ENCODE measurements at regions not wholly inside any gene's neighbourhood (a gene's known extent, or its start where the extent isn't known, plus 50 kb on each side); places are given as distances from the start of the nearest gene placed in this dataset.

DNA sequence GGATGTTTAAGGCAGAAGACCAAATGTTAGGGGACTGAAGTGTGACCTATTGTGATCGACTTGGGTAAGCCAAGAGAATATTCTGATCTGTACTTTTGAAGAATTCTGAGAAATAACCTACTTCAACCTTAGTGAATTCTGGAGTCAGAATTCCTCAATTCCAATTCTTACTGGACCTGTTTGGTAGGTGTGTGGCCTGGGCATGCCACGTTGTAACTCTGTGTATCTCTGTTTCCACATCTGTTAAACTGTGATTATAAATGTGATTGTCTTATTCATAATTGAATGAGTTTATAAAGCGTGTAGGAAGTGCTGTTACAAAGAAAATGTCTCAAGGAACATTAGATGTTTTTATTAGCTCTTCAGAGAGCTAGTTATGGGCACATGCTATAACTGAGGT, 64.5 kb downstream of the TUSC1 start:
- no peak overlapping the region for H3K27ac ChIP-seq
- no peak for TF ChIP-seq ZFX (IDR thresholded peaks at IDR 0.05)
- TF ChIP-seq, protein P1, sequence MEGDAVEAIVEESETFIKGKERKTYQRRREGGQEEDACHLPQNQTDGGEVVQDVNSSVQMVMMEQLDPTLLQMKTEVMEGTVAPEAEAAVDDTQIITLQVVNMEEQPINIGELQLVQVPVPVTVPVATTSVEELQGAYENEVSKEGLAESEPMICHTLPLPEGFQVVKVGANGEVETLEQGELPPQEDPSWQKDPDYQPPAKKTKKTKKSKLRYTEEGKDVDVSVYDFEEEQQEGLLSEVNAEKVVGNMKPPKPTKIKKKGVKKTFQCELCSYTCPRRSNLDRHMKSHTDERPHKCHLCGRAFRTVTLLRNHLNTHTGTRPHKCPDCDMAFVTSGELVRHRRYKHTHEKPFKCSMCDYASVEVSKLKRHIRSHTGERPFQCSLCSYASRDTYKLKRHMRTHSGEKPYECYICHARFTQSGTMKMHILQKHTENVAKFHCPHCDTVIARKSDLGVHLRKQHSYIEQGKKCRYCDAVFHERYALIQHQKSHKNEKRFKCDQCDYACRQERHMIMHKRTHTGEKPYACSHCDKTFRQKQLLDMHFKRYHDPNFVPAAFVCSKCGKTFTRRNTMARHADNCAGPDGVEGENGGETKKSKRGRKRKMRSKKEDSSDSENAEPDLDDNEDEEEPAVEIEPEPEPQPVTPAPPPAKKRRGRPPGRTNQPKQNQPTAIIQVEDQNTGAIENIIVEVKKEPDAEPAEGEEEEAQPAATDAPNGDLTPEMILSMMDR (conservative IDR thresholded peaks at IDR 0.05), result no peak

DNA sequence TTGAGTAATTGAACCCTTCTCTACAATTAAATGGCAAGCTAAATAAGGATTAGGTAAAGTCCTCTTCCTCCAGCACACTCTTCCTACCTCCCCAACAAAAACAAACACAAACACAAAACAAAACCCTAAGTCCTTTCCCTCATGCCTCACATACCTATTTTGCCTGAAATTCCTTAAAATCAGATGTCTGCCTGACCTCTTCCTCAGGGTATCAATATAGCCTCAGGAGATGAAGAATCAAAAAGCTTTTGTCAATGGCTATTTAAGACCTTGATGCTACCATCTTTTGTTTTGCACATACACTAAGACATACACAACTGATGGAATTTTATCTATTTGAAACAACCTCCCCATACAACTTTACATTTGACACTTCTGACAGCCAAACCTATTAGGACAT, 75.1 kb downstream of the TUSC1 start:
- TF ChIP-seq, protein P1 (conservative IDR thresholded peaks at IDR 0.05), result no peak
- no peak for TF ChIP-seq ZFX (IDR thresholded peaks at IDR 0.05)
- no peak overlapping the region for H3K27ac ChIP-seq

DNA sequence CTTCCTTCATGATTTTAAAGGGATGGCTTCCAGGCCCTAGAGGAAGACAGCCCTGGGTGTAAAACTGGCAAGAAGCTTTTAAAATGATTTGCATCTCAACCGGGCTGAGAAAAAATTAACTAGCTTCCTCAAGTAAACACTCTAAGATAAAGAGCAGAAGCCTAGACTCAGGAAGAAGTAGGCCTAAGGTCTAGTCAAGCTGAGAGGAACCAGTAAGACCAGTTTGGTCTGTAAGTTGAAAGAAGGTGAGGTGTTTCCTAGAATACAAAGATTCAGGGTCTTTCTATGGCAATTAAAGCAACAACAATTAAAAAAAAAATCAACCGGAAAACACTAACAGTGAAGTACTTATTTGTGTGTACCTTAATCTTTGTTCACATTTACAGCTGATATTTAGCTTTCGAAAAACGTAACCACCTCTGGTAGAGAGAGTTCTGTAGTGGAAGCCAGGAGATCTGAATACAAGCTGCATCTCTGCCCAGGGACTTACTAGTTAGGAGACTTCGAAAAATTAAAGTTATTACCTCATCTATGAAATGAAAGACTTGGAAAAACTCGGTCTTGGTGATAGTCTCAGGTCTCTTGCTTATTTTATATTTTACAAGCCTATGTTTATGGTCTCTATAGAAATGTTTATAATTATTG, 75.7 kb downstream of the TUSC1 start:
- TF ChIP-seq ZFX (IDR thresholded peaks at IDR 0.05), result no peak
- TF ChIP-seq, protein P1 (conservative IDR thresholded peaks at IDR 0.05), result no peak
- no peak overlapping the region for H3K27ac ChIP-seq

DNA sequence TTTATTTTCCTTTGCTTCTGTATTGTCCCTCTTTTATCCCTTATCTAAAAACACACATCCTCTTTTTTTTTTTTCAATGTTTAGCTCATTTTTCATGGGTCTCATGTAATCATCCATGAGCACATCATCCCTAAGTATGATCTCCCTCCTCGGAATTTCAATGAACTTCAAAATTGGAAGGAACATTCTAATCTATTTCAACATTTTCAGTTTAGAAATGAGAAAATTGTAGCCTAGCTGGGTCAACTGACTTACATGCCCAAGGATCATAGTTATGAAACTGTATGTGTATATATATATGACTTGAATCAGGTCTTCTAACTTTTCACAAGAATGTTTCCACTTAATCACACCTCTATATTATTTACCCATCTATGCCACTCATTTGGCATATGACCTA, 77.7 kb downstream of the TUSC1 start:
- no peak overlapping the region for H3K27ac ChIP-seq
- no peak for TF ChIP-seq ZFX (IDR thresholded peaks at IDR 0.05)
- TF ChIP-seq, protein P1 (conservative IDR thresholded peaks at IDR 0.05), result no peak

DNA sequence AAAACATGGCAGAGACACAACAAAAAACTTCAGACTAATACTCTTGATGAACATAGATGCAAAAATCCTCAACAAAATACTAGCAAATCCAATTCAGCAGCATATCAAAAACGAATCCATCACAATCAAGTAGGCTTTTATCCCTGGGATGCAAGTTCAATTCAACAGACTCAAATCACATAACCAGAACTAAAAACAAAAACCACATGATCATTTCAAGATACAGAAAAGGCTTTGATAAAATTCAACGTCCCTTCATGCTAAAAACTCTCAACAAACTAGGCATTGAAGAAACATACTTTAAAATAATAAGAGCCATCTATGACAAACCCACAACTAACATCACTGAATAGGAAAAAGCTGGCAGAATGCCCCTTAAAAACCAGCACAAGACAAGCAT, 93.6 kb downstream of the TUSC1 start:
- TF ChIP-seq, protein P1 (conservative IDR thresholded peaks at IDR 0.05), result no peak
- no peak for TF ChIP-seq ZFX (IDR thresholded peaks at IDR 0.05)
- H3K27ac ChIP-seq, result no peak overlapping the region

DNA sequence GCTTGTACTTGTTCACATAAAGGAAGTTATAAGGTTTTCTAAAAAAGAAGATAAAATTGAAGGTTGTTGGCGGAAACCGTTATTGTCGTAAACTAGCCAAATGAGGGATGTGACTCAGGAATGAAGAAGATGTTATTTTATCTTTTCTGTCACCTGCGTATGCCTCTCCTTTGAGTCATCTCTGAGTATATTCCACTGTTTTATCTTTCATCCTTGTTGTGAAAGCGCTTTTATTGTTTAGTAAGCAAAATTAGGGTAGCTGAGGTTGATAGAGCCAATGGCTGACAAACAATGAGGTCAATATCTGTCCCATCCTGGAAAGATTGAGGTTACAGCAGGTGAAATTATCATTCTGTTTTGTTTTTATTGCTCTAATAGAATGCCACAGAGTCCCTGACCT, 105.0 kb downstream of the TUSC1 start:
- no peak overlapping the region for H3K27ac ChIP-seq
- no peak for TF ChIP-seq ZFX (IDR thresholded peaks at IDR 0.05)
- TF ChIP-seq, protein P1 (conservative IDR thresholded peaks at IDR 0.05), result no peak

DNA sequence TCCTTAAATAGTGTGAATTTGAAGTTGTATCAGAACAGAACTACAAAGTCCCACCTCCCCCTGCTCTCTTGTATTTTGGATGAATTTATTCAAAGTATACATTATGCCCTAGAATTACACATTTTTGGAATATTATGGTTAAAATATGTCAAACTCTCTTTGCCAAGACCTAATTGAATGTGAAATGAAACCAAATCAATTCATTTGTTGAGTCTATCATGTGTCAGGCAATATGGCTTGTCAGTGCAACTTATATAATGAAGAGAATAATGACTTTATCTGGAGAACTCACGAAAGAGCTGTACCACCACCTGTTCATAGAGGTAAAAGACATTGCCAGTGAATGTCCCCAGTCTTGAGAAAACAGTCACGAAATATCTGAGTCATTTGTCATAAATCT, 106.8 kb downstream of the TUSC1 start:
- H3K27ac ChIP-seq, result no peak overlapping the region
- TF ChIP-seq, protein P1 (conservative IDR thresholded peaks at IDR 0.05), result no peak
- TF ChIP-seq ZFX (IDR thresholded peaks at IDR 0.05), result no peak

All from C4-2B (cell line).